Breast epithelium (tissue), 3 donors: ENCODE measurements at regions not wholly inside any gene's neighbourhood (a gene's known extent, or its start where the extent isn't known, plus 50 kb on each side); places are given as distances from the start of the nearest gene placed in this dataset.

Source experiments
- CTCF ChIP-seq, 3 donors: fragments of 450-650 bp; IDR thresholded peaks; one replicate each; pipeline ENCODE4 v1.5.1; 2016 to 2017; ENCODE audit warnings: antibody characterized with exemption in 3 of 3, mild to moderate bottlenecking in 3 of 3, moderate library complexity in 3 of 3
- POLR2A ChIP-seq: fragments of 450-650 bp; IDR thresholded peaks from one replicate; pipeline ENCODE4 v1.6.1; 2016; ENCODE audit warnings: antibody characterized with exemption, mild to moderate bottlenecking, moderate library complexity
- POLR2AphosphoS5 ChIP-seq, 3 donors: sonication (generic); formaldehyde crosslinking; IDR thresholded peaks; one replicate each; pipeline ENCODE4 v1.6.1; 2017; ENCODE audit warnings: antibody characterized with exemption in 3 of 3

DNA sequence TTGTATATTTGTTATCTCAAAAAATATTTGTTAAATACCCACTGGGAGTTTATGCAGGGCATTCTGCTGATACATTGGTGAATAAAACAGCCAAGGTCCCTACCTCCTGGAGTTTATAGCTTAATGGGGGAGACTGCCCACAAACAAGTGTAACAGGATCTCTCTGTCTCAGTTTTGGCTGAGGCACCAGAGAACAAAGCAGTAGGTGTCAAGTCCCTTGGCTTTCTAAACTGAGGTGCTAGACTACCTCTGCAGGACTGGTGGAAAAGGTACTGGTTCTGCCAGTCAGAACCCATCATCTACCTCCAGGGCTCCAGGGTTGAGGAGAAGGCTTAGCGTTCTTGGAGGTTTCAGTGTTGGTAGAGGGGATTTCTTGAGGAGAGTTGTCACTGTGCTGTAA is 188.4 kb upstream of the ELL2 start:
- TF ChIP-seq POLR2AphosphoS5 (IDR thresholded peaks at IDR 0.05): no peak
- no peak for TF ChIP-seq CTCF (IDR thresholded peaks at IDR 0.05)
- TF ChIP-seq POLR2A: no peak
